A172 (cell line): ENCODE measurements at regions not wholly inside any gene's neighbourhood (a gene's known extent, or its start where the extent isn't known, plus 50 kb on each side); places are given as distances from the start of the nearest gene placed in this dataset.
A peak's percentile ranks its signal among the peaks of the same experiment; 100 is the strongest.
"Not testable (repeated sequence)": the region's sequence is repeated elsewhere in the genome, so short reads cannot be mapped to it uniquely, and the experiment has no call there.

Source experiments
- DNase-seq: peaks from one replicate; pipeline ENCODE4 v3.0.0-alpha.2; 2015; ENCODE audit warnings: low spot score

DNA sequence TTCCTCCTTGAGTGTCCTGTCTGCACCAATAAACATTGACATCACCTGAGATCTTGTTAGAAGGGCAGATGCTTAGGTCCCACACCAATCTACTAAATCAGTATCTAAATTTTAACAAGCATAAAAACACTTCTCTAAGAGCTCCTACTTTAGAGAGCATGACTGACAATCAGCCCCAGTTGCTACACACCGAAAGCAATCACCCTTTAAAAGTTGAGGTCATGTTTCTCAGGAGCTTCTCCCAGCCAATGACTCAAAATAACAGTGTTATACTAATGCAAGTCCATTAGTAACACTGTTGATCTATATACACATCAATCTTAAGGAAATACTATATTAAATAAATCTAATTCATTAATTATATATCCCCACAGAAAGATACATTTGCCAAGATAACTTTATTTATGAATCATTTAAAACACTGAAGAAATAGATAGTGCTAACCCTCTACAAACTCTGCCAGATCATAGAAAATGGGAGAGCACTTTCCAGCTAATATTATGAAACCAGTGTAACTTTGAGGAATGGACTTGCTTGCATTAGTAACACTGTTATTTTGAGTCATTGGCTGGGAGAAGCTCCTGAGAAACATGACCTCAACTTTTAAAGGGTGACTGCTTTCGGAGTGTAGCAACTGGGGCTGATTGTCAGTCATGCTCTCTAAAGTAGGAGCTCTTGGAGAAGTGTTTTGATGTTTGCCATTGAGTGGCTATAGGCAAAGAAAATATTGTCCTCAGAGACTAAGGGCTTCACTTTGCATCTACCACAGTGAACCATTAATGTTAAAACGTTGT is 109.8 kb upstream of the HDX start:
- DNase-seq: no peak

DNA sequence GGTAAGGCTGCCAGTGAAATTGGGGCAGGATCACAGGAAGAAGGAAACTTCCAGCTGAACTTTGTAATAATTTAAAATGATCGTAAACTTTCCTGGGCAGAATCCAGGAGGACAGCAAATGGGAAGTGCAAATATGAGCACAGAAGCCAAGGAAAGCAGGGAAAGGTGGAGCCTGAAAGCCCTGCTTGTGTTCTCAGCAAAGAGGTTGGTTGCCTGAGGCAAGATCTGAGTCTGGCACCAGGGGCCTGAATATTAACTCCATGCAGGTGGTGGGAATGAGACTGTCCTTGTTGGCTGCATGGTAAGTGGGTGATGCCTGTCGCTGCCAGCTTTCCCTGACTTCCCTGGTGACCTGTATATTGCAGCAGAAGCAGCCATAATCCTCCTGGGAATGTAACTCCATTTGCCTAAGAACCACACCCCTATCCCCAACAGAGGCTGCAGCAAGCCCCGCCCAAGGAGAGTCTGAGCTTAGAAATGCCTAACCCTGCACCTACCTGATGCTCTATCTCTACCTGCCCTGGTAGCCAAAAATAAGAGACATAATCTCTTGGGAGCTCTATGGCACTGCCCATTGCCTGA is 132.0 kb upstream of the HDX start:
- no peak for DNase-seq

DNA sequence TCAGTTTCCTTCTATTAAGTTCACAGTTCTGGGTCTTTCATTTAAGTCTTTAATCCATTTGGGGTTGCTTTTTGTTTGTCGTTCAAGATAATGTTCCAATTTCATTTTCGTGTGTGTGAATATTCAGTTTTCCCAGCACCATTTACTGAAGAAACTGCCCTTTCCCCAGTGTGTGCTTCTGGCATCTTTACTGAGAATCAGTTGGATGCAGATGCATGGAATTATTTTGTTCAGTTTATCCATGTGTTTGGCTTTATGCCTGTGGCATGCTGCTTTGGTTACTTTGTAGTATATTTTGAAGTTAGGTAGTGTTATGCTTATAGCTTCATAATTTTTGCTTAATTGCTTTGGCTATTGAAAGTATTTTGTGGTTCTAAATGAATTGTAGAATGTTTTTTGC is 163.8 kb upstream of the HDX start:
- DNase-seq: no peak

DNA sequence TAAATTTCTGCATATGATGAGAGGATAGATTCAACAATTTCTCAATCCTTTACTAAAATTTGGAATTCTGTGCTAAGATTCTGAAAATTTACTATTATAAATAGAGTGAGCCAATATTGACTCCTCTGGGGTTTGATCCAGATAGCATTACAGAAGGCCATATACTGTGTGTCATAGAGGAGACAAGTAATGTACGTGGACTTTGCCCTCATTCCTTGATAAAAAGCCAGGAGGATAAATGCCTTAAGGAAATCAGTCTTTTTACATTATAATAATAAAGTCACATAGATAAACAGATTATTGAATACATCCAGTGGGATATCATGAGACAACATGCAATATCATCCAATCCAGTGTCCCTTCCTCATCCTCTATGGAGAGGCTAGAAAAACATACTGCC is 188.0 kb upstream of the HDX start:
- DNase-seq: no peak

DNA sequence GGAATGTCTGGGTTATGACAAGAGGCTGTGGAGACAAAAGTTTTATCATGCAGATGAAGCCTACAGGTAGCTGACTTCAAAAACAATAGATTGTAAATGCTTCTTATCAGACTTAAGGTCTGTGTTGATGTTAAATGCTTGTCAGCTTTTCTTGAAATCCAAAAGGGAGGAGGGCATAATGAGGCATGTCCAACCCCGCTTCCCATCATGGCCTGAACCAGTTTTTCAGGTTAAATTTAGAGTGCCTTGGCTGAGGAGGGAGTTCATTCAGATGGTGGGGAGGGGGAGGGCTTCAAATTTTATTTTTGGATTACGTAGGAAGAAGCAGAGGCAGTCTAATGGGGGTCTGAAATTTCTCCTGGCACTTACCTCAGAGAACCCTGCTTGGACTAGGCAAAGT is 207.7 kb upstream of the HDX start:
- DNase-seq: no peak

DNA sequence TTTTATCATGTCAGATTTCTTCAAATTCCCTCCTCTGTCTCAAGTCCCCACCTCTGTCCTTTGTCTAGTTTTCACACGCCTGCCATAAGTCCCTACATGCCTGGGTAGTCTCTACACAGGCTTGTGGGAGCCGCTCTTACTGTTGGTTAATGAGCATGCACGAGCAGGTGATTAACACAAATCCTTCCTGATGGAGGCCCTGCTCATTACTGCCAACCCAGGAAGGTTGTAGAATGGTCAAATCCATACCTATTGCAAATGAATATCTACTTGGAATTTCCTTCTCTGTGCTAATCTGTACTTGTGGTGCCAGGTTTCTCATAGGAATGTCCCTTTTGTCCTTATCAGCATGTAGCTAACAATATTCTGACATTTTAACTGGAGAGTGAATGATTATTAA is 208.4 kb upstream of the HDX start:
- no peak for DNase-seq

DNA sequence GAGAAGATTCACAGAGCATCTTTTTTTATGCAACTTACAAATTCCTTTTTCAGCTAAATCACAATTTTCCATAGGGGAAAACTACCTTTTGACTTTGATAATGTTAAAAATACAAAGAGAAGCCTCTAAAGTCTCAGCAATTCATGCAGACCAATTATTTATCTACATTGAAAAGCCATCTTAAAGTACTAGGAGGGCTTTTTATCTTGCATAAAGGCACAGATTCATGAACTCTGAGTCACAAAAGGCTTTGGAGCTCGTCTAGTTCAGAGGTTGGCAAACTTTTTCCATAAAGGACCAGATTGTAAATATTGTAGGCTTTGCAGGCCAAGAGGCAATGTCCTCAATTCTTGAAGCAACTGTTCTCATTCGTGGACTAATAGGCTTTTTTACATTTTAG is 210.4 kb upstream of the HDX start:
- DNase-seq: no peak

DNA sequence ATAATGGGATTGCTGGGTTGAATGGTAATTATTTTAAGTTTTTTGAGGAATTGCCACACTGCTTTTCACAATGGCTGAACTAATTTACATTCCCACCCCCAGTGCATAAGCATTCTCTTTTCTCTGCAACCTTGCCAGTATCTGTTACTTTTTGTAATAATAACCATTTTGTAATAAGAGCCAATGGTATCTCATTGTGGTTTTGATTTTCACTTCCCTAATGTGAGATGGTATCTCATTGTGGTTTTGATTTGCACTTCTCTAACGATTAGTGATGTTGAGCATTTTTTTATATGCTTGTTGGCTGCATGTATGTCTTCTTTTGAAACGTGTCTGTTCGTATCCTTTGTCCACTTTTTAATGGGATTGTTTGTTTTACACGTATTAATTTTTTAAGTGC is 213.1 kb upstream of the HDX start:
- DNase-seq: no peak

DNA sequence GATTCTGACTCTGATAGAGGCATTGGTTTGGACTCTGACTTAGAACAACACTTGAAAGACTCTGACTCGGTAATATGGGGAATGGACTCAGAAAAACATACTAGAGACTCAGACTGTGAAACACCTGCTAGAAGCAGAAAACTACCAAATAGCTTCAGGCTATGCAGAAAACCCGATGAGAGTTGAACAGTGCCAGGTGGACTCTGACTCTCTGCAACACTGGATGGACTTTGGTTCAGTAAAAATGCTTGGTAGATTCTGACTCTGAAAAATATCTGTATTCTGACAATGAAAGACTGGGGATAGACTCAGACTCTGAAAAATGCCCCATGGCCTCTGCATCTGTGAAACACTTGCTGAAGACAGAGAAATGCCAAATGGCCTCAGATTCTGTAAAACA is 215.1 kb upstream of the HDX start:
- DNase-seq: no peak

DNA sequence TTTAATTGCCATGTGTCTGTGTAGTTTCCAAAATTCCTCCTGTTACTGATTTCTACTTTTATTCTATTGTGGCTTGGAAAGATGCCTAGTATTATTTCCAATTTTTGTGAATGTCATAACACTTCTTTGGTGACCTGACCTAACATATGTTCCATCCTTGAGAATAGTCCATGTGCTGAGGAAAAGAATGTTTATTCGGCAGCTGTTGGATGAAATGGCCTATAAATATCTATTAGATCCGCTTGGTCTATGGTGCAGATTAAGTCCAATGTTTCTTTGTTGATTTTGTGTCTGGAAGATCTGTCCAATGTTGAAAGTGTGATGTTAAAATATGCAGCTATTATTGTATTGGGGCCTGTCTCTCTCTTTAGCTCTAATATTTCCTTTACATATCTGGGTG is 219.2 kb upstream of the HDX start:
- no peak for DNase-seq

DNA sequence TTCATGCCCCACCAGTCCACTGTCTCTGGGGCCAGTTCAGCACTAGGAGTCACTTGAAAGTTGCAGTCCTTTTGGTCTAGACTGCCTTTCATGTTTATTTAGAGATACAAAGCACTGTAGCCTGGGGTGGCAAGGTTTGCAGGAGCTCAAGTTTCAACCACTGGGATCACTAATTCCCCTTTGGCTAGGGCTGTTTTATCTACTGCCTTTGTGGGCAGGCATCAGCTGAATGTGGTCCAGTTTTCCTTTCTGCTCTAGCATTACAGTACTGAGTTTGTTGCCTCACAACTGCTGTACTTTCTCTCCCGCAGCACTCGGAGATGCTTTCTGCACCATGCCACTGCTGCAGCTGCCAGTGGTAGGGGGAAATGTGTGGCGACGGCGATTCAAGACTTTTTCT is 222.3 kb upstream of the HDX start:
- no peak for DNase-seq

DNA sequence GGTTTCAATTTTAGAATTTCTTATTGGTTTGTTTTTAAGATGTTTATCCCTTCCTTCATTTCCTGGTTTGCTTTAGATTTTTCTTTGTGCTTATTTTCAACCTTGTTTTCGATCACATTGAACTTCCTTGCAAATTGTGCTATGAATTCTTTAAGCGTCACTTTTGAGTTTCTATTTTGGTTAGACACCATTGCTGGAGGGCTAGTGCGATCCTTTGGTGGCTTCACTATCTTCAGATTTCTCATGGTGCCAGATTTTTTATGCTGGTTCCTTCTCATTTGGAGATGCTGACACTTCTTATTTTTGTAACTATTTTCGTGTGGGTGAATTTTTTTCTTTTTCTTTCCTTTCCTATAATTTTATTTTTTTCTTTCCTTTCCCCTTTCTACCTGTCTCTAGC is 227.2 kb upstream of the HDX start:
- DNase-seq: no peak

DNA sequence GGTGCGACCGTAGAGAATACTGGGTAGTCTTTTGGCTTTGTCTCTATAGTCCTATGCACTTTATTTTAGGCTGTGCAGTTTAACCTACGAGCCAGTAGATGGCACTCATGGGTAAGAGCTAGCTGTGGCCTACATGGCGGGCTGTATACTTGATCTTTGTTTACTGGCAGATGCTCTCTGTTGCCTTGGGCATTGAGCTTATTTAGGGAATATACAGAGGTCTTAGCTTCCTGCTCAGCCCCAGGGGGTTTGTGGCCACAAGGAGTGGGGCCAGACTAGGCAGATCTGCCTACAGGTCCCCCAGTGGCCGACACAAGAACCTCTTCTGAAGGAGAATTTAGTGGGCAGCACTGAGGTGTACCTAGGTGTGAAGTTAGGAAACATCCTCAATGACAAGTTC is 227.6 kb upstream of the HDX start:
- peak; percentile 1 for DNase-seq

DNA sequence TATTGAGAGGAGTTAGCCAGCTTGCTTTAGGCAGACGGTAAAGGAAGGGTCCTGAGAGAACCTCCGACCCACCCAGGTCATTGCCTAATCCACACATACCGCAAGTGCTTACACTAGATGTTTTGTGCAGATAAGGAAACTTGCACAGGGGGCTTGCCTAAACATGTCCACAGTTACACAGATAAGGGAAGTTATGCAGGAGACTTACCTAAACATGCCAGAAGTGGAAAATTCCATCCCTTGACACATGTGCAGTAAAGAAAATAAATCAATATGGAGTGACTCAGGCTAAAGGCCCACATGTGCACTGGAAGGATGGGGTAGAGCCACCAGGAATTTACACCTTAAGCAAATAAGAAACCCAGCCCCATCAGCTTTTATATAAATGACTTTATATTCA is 232.8 kb upstream of the HDX start:
- no peak for DNase-seq

DNA sequence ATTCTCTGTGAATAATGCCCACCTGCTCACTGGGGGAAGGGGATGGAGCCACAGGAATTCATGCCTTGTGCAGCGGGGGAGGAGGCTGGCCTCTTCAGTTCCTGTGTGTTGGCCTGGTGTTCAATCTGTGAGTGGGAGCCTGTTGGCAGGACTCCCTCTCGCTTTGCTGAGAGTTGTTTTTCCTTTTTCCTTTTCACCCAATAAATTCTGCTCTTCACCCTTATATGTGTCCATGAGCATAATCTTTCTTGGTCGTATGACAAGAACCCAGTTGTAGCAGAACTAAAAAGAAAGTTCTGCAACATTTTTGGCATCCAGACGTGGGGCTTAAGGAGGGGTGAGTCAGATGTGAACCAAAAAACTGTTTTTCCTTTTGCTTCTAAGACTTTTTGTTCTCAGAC is 235.2 kb upstream of the HDX start:
- DNase-seq: no peak

DNA sequence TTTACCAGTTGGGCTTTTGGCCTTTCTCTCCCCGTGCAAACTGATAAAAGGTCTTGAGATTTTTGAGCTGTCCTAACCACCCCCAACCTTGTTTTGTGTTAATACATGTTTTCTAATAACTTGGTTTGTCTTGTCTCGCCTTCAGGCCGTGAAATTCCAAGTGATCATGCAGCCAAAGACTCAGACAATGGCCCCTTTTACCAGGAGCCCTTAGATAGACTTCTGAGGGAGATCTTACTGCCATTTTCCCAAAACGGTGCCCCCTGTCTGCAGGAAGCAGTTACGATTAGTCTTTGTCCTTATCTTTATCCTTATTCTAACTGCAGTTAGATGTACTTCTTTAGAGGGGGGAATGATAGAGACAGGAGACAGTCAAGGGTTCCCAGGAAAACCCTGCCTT is 245.3 kb upstream of the HDX start:
- DNase-seq: no peak

DNA sequence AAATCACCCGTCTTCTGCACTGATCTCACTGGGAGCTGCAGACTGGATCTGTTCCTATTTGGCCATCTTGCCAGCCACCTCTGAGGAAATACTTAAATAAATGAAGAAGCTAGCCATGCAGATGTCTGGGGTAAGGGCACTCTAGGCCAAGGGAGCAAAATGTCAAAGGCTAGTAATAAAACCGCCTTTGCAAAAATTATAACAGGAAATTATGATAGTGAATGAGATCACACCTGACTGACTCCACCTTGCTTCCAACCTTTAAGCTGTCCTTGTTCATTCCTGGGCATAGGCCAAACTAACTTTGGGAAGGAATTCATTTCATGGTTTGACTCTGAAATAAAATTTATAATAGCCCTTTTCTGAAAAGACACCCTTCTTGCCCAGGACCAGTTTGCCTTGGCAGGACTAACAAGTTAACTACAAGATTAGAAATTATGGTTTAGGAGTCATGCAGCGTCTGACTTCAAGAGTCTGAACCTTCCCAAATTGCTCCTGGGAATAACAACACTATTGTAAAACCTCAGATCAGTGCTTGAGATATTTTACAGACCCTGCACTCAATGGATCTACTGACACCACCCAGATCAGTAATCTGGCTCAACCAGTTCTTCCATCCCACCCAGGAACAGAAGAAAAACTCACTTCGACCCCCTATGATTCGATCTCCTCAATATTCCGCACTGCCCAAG is 246.9 kb upstream of the HDX start:
- no peak for DNase-seq

DNA sequence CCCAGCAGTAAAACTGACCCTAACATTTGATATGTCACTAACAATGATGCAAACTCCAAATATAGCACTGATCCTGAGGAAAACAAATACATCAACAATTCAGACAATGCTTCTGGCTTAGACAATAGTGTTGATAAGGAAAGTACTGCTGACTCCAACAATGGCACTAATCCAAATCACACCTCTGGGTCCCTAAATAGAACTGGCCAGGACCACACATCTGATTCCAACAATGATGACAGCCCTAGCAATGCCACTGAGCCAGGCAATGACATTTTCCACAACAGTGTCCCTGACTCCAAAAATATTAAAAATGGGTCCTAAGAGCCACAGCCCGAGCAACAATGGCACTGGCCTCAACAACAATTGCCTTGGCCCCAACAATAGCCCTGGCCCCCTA is 243.1 kb upstream of the APOOL start:
- no peak for DNase-seq

DNA sequence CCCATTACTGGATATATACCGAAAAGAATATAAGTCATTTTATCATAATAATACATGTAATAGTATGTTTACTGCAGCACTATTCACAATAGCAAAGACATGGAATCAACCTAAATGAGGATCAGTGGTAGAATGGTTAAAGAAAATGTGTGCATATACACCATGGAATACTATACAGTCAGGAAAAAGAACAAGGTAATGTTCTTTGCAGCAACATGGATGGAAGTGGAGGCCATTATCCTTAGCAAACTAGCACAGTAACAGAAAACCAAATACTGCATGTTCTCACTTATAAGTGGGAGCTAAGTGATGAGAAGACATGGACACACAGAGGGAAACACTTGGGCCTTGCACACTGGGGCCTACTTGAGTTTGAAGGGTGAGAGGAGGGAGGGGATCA is 207.4 kb upstream of the APOOL start:
- no peak for DNase-seq

DNA sequence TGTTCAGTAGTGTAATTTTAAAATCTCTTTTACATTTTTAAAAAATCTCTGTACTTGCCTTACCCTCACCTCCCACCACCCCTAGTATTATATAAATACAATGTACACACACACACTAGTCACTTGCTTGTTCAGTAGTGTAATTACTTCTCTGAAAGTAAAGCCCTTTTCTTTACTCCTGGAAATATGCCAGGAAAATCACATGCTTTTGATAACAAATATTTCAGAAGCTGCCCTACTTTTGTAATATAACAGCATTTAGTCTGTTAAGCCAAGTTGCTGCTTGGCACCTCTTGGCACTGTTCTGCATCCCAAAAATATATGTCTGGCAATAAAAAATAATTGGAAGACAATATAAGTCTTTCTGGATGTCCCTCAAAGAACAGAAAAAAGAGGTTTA is 172.8 kb upstream of the APOOL start:
- no peak for DNase-seq

DNA sequence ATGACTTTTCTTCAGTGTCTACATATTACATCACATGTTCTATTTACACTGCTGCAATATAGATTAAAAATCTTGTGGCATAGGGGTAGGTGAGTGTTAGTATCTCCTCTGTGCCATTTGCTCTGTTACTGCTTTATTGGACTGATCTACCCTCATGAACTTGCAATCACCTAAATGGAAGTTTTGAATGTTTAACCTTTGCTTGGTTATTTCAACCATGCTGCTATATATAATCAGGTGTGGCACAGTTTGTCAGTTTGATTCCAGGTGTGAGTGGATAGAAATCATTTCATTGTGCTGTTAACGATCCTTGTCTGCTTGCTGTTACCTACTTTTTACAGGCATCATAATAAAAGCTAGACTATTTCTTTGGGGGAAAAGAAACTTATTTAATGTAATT is 157.1 kb upstream of the APOOL start:
- DNase-seq: not testable (repeated sequence)

DNA sequence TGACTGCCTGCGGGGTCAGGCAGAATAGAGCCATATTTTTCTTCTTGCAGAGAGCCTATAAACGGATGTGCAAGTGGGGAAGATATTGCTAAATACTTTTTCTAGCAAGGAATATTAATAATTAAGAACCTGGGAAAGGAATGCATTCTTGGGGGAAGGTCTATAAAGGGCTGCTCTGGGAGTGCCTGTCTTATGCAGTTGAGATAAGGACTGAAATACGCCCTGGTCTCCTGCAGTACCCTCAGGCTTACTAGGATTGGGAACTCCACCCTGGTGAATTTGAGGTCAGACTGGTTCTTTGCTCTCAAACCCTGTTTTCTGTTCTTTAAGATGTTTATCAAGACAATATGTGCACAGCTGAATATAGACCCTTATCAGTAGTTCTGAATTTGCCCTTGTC is 152.5 kb upstream of the APOOL start:
- DNase-seq: not testable (repeated sequence)

DNA sequence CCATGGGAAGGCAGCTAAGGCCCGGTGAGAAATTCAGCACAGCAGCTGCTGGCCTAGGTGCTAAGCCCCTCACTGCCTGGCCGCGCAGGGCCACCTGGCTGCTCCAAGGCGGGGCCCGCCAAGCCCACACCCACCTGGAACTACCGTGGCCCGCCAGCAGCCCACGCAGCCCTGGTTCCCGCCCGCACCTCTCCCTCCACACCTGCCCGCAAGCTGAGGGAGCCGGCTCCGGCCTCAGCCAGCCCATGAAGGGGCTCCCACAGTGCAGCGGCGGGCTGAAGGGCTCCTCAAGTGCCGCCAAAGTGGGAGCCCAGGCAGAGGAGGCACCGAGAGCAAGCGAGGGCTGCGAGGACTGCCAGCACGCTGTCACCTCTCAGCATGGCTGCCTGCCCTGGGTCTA is 146.9 kb upstream of the APOOL start:
- DNase-seq: not testable (repeated sequence)
